Activated naive CD4-positive, alpha-beta T cell treated with anti-CD3 and anti-CD28 coated beads, Interleukin-2, amount 10 ng/mL, durations not matched to agents 7 days and 5 days (primary cell): ENCODE measurements at regions not wholly inside any gene's neighbourhood (a gene's known extent, or its start where the extent isn't known, plus 50 kb on each side); places are given as distances from the start of the nearest gene placed in this dataset.

ENCODE experiments used
- CTCF ChIA-PET: fragments of 350-600 bp; sonication (Branson Sonifier 250); formaldehyde crosslinking; loops from one replicate; lab custom pipeline; 2021; ENCODE audit warnings: antibody characterized with exemption; lab: Charles Lee
- DNase-seq: peaks from one replicate; pipeline ENCODE4 v3.0.0-alpha.2; 2020
- H3K27ac Mint-ChIP-seq: one replicate; pipeline ENCODE4 v1.8.0; 2021; ENCODE audit warnings: mild to moderate bottlenecking, moderate library complexity, mixed read lengths
- H3K27me3 Mint-ChIP-seq: one replicate; pipeline ENCODE4 v1.8.0; 2021; ENCODE audit warnings: mild to moderate bottlenecking, mixed read lengths
- H3K36me3 Mint-ChIP-seq: one replicate; pipeline ENCODE4 v1.8.0; 2021; ENCODE audit warnings: mixed read lengths
- H3K4me1 Mint-ChIP-seq: one replicate; pipeline ENCODE4 v1.8.0; 2021; ENCODE audit warnings: mixed read lengths
- H3K4me3 Mint-ChIP-seq: one replicate; pipeline ENCODE4 v1.8.0; 2021; ENCODE audit warnings: mild to moderate bottlenecking, moderate library complexity, mixed read lengths
- H3K9me3 Mint-ChIP-seq: one replicate; pipeline ENCODE4 v1.8.0; 2021; ENCODE audit warnings: mixed read lengths

DNA sequence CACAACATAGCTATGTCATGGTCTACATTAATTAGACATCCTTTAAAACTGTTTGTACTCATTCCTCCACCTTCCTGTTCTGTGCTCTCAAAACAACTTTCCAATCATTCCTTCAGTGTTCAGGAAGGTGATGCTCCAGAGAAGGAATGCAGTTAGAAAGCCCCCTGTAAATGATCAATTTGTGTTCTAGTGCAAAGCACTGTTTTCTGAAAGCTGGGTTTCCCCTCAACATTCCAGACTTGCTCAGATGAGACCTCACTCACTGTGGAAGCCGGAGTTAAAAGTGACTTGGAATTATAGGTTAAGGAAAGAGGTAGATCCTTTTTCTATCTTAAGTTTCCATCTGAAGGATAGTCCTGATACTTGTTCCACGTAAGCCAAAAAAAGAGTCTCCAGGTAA, 95.9 kb downstream of the BMP2 start:
- H3K27ac Mint-ChIP-seq = no peak overlapping the region
- H3K27me3 Mint-ChIP-seq = no peaks in the 10 kb centered on the region
- CTCF ChIA-PET = no interaction called here
- H3K4me3 Mint-ChIP-seq = no peak overlapping the region
- H3K9me3 Mint-ChIP-seq = no peaks in the 10 kb centered on the region
- no peaks in the 10 kb centered on the region for H3K36me3 Mint-ChIP-seq
- no peak for DNase-seq
- no peaks in the 10 kb centered on the region for H3K4me1 Mint-ChIP-seq

GRCh38 chr20:6863798-6864201, 96.3 kb downstream of the BMP2 start:
- H3K36me3 Mint-ChIP-seq = no peaks in the 10 kb centered on the region
- CTCF ChIA-PET = no interaction called here
- H3K9me3 Mint-ChIP-seq = no peaks in the 10 kb centered on the region
- H3K27ac Mint-ChIP-seq = no peak overlapping the region
- H3K4me3 Mint-ChIP-seq = no peak overlapping the region
- no peaks in the 10 kb centered on the region for H3K27me3 Mint-ChIP-seq
- DNase-seq = no peak
- H3K4me1 Mint-ChIP-seq = no peaks in the 10 kb centered on the region

DNA sequence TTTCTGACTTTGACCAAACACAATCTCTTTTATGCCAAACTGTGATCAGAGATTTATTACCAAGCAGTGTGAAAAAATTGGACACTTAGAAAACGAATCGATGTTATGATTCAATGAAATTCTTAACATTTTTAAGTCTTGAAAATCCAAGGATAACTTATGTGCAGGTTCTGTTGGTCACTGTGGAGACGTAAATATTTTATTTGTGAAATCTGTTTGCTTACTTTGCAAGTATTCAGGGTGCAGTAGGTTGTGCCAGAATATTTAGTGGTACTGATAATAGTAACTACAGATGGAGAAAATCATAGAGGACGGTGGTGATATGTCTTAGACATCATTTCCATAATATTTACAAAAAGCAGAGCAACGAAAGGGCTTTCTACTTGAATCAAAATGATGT, 97.3 kb downstream of the BMP2 start:
- H3K36me3 Mint-ChIP-seq = no peaks in the 10 kb centered on the region
- H3K4me1 Mint-ChIP-seq = no peaks in the 10 kb centered on the region
- no peak for DNase-seq
- no peaks in the 10 kb centered on the region for H3K27me3 Mint-ChIP-seq
- no peaks in the 10 kb centered on the region for H3K9me3 Mint-ChIP-seq
- H3K4me3 Mint-ChIP-seq = no peak overlapping the region
- CTCF ChIA-PET = no interaction called here
- H3K27ac Mint-ChIP-seq = no peak overlapping the region

- no peaks in the 10 kb centered on the region for H3K27me3 Mint-ChIP-seq
- DNase-seq = no peak
- H3K4me3 Mint-ChIP-seq = no peak overlapping the region
Measured at GRCh38 chr20:6866741-6867140, 99.3 kb downstream of the BMP2 start.

GRCh38 chr20:6868861-6869260, 101.4 kb downstream of the BMP2 start:
- H3K36me3 Mint-ChIP-seq = no peaks in the 10 kb centered on the region
- no peaks in the 10 kb centered on the region for H3K9me3 Mint-ChIP-seq
- DNase-seq = no peak
- no peak overlapping the region for H3K27ac Mint-ChIP-seq
- CTCF ChIA-PET = no interaction called here
- no peak overlapping the region for H3K4me3 Mint-ChIP-seq
- H3K4me1 Mint-ChIP-seq = no peaks in the 10 kb centered on the region
- no peaks in the 10 kb centered on the region for H3K27me3 Mint-ChIP-seq

More at GRCh38 chr20:6866741-6867140, 99.3 kb downstream of the BMP2 start:
- H3K36me3 Mint-ChIP-seq = no peaks in the 10 kb centered on the region
- H3K27ac Mint-ChIP-seq = no peak overlapping the region
- no peaks in the 10 kb centered on the region for H3K9me3 Mint-ChIP-seq
- CTCF ChIA-PET = no interaction called here
- H3K4me1 Mint-ChIP-seq = no peaks in the 10 kb centered on the region

DNA sequence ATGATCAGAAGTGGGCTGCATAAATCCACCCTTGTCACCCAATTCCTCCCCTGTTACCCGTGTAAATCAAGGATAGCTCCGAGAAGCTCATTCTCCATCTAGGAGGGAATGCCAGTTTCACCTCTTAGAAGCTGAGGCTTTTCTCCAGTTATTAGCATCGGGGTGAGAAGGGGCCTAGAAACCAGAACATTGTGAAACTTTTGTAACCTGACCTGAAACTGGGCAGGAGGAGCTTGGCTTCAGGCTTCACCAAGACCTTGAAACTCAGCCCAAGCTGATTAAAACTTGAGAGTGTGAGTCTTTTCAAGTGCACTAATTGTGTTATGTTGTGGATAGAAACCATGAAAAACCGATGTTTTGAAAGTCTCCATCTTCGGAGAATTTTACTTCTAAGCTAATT, 103.1 kb downstream of the BMP2 start:
- no peaks in the 10 kb centered on the region for H3K36me3 Mint-ChIP-seq
- H3K4me3 Mint-ChIP-seq = no peak overlapping the region
- DNase-seq = no peak
- no peaks in the 10 kb centered on the region for H3K27me3 Mint-ChIP-seq
- H3K27ac Mint-ChIP-seq = no peak overlapping the region
- CTCF ChIA-PET = no interaction called here
- H3K9me3 Mint-ChIP-seq = no peaks in the 10 kb centered on the region
- H3K4me1 Mint-ChIP-seq = no peaks in the 10 kb centered on the region

GRCh38 chr20:6877633-6878032, 110.1 kb downstream of the BMP2 start:
- no peaks in the 10 kb centered on the region for H3K27me3 Mint-ChIP-seq
- H3K9me3 Mint-ChIP-seq = peaks cover 6% of the 10 kb centered on the region
- CTCF ChIA-PET = no interaction called here
- no peaks in the 10 kb centered on the region for H3K4me1 Mint-ChIP-seq
- no peak overlapping the region for H3K27ac Mint-ChIP-seq
- H3K36me3 Mint-ChIP-seq = no peaks in the 10 kb centered on the region
- no peak overlapping the region for H3K4me3 Mint-ChIP-seq
- DNase-seq = no peak

DNA sequence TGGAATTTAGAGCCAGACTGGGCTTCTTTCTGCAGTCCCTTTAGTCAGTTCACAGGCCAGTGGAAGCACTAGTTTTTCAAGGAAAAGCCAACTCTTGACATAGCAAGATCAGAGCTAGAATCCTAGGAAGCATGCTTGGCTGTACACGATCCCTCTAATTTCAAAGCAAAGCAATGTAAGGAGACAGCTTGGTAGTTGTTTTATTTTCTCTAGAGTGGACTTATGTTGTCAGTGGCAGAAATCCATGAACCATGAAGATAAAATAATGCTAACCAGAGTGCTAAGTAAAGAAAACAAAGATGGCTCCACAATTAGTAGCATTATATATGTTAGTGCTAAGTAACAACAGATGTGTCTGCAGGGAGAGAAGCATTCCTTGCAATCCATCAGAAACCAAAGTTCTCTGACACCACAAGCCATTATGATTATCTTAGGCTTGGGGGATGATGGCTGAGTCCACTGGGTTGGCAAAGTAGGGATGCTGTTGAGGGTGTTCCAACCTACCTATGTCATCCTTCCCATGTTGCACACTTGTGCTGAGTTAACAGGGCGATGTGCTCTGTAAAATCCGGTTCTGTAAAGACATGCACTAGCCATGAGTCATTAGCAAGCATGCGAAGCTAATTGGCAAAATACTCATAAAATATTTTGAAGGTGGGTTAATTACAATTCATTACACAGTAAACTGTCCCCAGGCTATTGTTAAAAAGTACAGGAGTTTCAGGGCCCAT, 115.2 kb downstream of the BMP2 start:
- Mint-ChIP-seq H3K36me3 (no peaks in the 10 kb centered on the region), H3K9me3 (peaks cover 12% of the 10 kb centered on the region), H3K27me3 (no peaks in the 10 kb centered on the region), H3K4me3 (no peak overlapping the region), H3K4me1 (no peaks in the 10 kb centered on the region), H3K27ac (no peak overlapping the region)
- DNase-seq = no peak
- CTCF ChIA-PET = no interaction called here

DNA sequence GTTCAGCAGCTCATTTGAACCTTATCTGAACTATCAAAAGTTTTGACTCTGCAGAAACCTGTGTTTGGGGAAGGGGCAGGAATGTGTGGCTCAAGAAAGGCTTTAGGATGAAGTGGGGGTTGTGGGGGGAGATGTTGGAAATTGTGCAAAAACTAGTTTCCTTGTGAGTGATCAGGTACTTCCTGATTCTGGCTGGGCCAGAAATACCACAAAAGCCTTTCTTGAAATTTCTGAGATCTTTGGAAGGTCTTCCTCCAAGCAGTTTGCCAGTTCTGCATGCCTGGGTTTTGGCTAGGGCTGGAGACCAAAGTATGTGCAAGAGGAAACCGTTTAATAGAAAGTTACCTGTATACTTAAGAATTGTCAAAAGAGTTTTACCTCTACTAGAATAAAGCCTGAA, 116.6 kb downstream of the BMP2 start:
- Mint-ChIP-seq H3K27ac (no peak overlapping the region), H3K4me1 (no peaks in the 10 kb centered on the region), H3K4me3 (no peak overlapping the region), H3K9me3 (peaks cover 12% of the 10 kb centered on the region), H3K27me3 (no peaks in the 10 kb centered on the region), H3K36me3 (no peaks in the 10 kb centered on the region)
- CTCF ChIA-PET = no interaction called here
- no peak for DNase-seq

DNA sequence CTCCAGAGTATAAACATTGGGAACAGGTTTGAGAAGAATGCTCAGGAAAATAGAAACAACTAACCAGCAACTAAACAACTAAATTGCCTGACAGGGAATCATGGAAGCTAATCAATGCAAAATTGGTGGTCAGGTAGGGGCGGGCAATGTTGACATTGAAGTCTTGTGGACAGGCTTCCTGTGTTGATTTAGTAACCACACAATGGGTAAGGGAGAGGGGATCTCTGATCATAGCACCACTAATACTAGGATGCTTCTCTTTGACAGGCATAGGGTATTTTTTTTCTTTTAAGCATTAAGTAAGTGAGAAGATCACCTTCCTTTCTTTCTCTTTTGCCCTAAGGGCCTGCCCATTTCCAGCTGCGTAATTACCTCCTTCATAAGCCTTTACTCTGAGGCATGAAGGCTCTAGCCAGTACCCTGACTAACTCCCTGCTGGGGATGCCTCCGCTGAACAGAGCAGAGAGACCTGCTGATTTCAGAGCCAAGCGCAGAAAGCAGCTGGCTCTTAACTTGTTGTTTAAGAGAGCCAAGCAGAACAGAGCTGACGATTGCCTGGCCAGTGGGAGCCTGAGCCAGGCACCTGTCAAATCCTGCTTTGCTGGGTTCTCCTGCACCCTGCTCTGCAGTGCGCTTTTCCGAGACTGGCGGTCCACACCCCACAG, 118.7 kb downstream of the BMP2 start:
- DNase-seq = no peak
- CTCF ChIA-PET = no interaction called here
- Mint-ChIP-seq H3K36me3 (no peaks in the 10 kb centered on the region), H3K4me1 (no peaks in the 10 kb centered on the region), H3K9me3 (peaks cover 8% of the 10 kb centered on the region), H3K4me3 (no peak overlapping the region), H3K27me3 (no peaks in the 10 kb centered on the region), H3K27ac (no peak overlapping the region)

DNA sequence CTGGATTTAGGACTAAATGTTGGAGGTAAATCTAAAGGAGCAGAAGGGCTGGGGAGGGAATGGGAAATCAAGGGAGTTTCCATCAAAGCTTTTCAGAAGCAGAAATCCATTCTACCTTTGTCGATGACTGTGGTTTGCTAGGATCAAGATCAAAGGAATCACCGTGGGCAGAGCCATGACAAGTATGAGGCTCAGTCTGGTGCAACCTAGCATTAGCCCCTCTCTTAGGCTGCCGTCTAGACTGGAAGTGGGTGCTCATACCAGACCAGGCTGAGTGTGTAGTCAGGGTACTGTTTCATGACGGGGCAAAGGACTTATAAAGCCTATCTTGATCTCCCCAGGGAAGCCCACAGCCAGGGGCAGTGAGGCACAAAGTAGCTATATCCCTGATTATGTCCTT, 120.5 kb downstream of the BMP2 start:
- H3K9me3 Mint-ChIP-seq = peaks cover 8% of the 10 kb centered on the region
- no peaks in the 10 kb centered on the region for H3K27me3 Mint-ChIP-seq
- CTCF ChIA-PET = no interaction called here
- DNase-seq = no peak
- H3K27ac Mint-ChIP-seq = no peak overlapping the region
- no peaks in the 10 kb centered on the region for H3K4me1 Mint-ChIP-seq
- no peak overlapping the region for H3K4me3 Mint-ChIP-seq
- no peaks in the 10 kb centered on the region for H3K36me3 Mint-ChIP-seq

DNA sequence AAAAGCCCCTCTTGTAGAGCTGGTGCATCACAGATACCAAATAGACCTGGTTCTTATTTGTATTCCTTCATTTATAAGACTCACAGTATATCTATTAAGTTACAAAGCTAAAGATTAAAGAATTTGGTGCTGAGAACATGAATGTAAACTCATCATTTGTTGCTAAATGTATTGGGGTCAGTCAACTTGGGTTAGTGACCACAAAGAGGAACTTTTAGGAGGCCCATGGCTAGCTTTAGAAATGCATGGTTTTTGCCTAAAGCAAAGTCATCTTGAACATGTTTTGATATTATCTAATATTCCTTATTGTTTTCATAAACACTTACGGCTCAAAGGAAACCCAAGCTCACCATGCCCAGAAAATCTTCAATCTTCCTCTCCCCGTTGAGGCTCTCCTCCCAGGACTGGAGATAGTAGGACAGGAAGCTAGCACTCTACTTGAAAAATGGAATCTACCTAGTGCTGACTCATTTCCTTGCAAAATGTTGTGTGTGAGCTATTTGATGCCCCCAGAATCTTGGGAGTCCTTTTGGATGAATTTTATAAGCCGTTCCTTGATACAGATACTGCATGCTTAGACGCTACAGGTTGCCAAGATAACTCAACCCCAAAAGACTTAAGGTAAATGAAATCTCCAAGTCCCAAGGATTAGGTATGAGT, 121.4 kb downstream of the BMP2 start:
- H3K36me3 Mint-ChIP-seq = no peaks in the 10 kb centered on the region
- H3K4me3 Mint-ChIP-seq = no peak overlapping the region
- DNase-seq = no peak
- CTCF ChIA-PET = no interaction called here
- H3K27ac Mint-ChIP-seq = no peak overlapping the region
- H3K9me3 Mint-ChIP-seq = peaks cover 8% of the 10 kb centered on the region
- H3K4me1 Mint-ChIP-seq = no peaks in the 10 kb centered on the region
- H3K27me3 Mint-ChIP-seq = no peaks in the 10 kb centered on the region

DNA sequence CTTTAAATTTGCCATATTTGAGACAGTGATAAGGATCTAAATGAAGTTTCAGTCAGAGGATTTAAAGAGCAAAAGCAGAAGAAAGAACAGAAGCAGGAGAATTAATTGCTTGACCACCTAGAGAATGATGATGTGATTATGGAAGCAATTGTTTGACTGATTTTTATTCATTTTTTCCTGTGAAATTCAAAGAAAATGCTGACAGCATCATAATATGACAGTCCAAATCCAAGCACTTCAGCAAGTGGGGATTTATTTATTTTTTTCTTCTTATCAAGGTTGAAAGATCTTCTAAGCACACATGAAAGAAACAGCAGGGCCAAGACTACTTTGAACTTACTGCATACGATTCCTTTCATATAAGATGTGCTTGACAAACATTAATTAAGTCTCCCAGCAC, 125.2 kb downstream of the BMP2 start:
- Mint-ChIP-seq H3K9me3 (peaks cover 4% of the 10 kb centered on the region), H3K27me3 (no peaks in the 10 kb centered on the region), H3K4me1 (no peaks in the 10 kb centered on the region), H3K36me3 (no peaks in the 10 kb centered on the region), H3K4me3 (no peak overlapping the region), H3K27ac (no peak overlapping the region)
- CTCF ChIA-PET = no interaction called here
- no peak for DNase-seq

DNA sequence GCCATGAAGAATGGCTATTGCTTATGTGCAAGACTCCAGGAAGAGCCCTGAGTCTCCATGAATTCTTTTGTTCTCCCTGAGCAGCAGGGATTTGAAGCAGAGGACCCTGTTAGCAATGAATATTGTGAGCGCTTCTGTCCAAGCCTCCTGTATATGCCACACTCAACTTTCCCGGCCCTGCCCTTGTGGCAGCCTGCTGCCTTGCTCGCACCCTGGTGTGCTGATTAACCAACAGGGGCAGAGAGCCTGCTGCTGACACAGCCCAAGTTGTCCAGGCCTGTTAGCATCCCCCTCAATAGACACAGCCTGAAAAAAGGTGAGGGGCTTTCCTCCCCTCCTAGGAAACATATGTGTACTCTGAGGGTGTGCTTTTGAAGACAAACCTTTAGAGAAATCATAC, 131.4 kb downstream of the BMP2 start:
- CTCF ChIA-PET = no interaction called here
- Mint-ChIP-seq H3K4me1 (no peaks in the 10 kb centered on the region), H3K9me3 (peaks cover 8% of the 10 kb centered on the region), H3K27ac (no peak overlapping the region), H3K36me3 (no peaks in the 10 kb centered on the region), H3K4me3 (no peak overlapping the region), H3K27me3 (no peaks in the 10 kb centered on the region)
- DNase-seq = no peak

DNA sequence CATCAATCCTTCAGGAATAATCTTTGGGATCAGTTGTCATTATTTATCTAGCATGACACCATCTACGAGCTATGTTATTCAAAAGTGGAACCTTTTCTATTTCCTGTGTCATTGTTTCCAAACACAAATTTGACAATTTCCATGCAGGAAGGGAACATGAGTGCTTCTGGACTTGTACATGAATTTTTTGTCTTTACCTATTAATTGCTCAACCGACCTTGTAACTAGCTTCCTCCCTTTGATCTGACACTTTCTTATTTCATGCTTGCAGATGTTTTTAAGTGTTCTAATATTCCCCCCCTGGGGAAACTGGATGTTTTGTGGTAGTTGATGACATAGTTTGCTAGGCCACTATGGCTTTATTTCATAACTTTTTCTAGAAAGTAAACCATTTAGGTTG, 139.4 kb downstream of the BMP2 start:
- H3K36me3 Mint-ChIP-seq = no peaks in the 10 kb centered on the region
- H3K27me3 Mint-ChIP-seq = no peaks in the 10 kb centered on the region
- peaks cover 8% of the 10 kb centered on the region for H3K9me3 Mint-ChIP-seq
- no peak for DNase-seq
- CTCF ChIA-PET = no interaction called here
- no peak overlapping the region for H3K27ac Mint-ChIP-seq
- no peak overlapping the region for H3K4me3 Mint-ChIP-seq
- no peaks in the 10 kb centered on the region for H3K4me1 Mint-ChIP-seq
